SK-N-SH (cell line): ENCODE measurements at regions not wholly inside any gene's neighbourhood (a gene's known extent, or its start where the extent isn't known, plus 50 kb on each side); places are given as distances from the start of the nearest gene placed in this dataset.

Source experiments
- CTCF ChIA-PET: fragments of 300-600, 350-600 bp; formaldehyde crosslinking; extraction: SDS; loops from one replicate; lab custom pipeline; 2021; lab: Yijun Ruan, JAX
- POLR2A ChIA-PET: fragments of 350-600 bp; sonication (Branson Sonifier 250); formaldehyde crosslinking; extraction: SDS; loops from one replicate; lab custom pipeline; 2020; ENCODE audit warnings: antibody characterized with exemption, inconsistent platforms; lab: Yijun Ruan, JAX
- DNase-seq: peaks from one replicate; pipeline ENCODE4 v3.0.0; 2012
- H2AFZ ChIP-seq: fragments of 200-600 bp; sonication (generic); 2 replicates; pipeline ENCODE4 v1.8.1; 2016; ENCODE audit warnings: antibody characterized with exemption, mild to moderate bottlenecking, low read depth
- H3F3A ChIP-seq: fragments of 200-600 bp; sonication (generic); replicated peaks from 2 replicates; pipeline ENCODE3; 2016; ENCODE audit warnings: antibody characterized with exemption, mild to moderate bottlenecking; ENCODE audit not compliant: insufficient read depth
- H3K27ac ChIP-seq, 2 experiments: fragments of 200-500 bp in 1 of 2; fragments of 200-600 bp in 1 of 2; sonication (Bioruptor generic) in 1 of 2; sonication (generic), shearing (Covaris generic) in 1 of 2; 2 replicates each; pipeline versions ENCODE4 v1.5.1 to v1.6.1; 2014 to 2016; ENCODE audit warnings: low read depth in 2 of 2, inconsistent platforms in 1 of 2, low read length in 1 of 2, mild to moderate bottlenecking in 1 of 2, mixed read lengths in 1 of 2
- H3K27me3 ChIP-seq: fragments of 200-600 bp; sonication (generic), shearing (Covaris generic); 2 replicates; pipeline ENCODE4 v1.6.1; 2016; ENCODE audit warnings: mixed run types; ENCODE audit not compliant: insufficient read depth
- H3K36me3 ChIP-seq, 2 experiments: fragments of 200-500 bp in 1 of 2; fragments of 200-600 bp in 1 of 2; sonication (Bioruptor generic) in 1 of 2; sonication (generic) in 1 of 2; replicated peaks in 1 of 2; 2 replicates each; pipeline versions ENCODE3 to v1.5.1; 2014 to 2016; ENCODE audit warnings: low read length in 1 of 2, mild to moderate bottlenecking in 1 of 2; ENCODE audit not compliant: insufficient read depth in 2 of 2, control insufficient read depth in 1 of 2
- H3K4me1 ChIP-seq, 2 experiments: fragments of 200-500 bp in 1 of 2; fragments of 200-600 bp in 1 of 2; sonication (Bioruptor generic) in 1 of 2; sonication (generic), shearing (Covaris generic) in 1 of 2; 2 replicates each; pipeline versions ENCODE4 v1.5.1 to v1.6.1; 2014 to 2016; ENCODE audit warnings: low read depth in 1 of 2, low read length in 1 of 2, mixed run types in 1 of 2; ENCODE audit not compliant: insufficient read depth in 2 of 2, control insufficient read depth in 1 of 2
- H3K4me2 ChIP-seq: fragments of 200-600 bp; sonication (generic), shearing (Covaris generic); 2 replicates; pipeline ENCODE4 v1.6.1; 2017; ENCODE audit warnings: mixed run types
- H3K4me3 ChIP-seq, 2 experiments: fragments of 200-500 bp in 1 of 2; fragments of 200-600 bp in 1 of 2; sonication (Bioruptor generic) in 1 of 2; sonication (generic), shearing (Covaris generic) in 1 of 2; 2 replicates each; pipeline versions ENCODE4 v1.5.1 to v1.8.1; 2014 to 2016; ENCODE audit warnings: low read depth in 2 of 2, inconsistent platforms in 1 of 2, low read length in 1 of 2, mild to moderate bottlenecking in 1 of 2, mixed read lengths in 1 of 2, moderate library complexity in 1 of 2
- H3K79me2 ChIP-seq: fragments of 200-600 bp; sonication (generic); 2 replicates; pipeline ENCODE4 v1.8.1; 2017; ENCODE audit warnings: mild to moderate bottlenecking; ENCODE audit not compliant: insufficient read depth
- H3K9ac ChIP-seq: fragments of 200-600 bp; sonication (generic); 2 replicates; pipeline ENCODE4 v1.6.1; 2017; ENCODE audit warnings: mixed run types
- H3K9me2 ChIP-seq: fragments of 200-600 bp; sonication (generic); 2 replicates; pipeline ENCODE4 v1.6.1; 2017; ENCODE audit warnings: mixed run types
- H3K9me3 ChIP-seq: fragments of 200-600 bp; sonication (generic); 2 replicates; pipeline ENCODE4 v1.6.1; 2017; ENCODE audit warnings: mixed run types, mild to moderate bottlenecking, moderate library complexity
- H4K20me1 ChIP-seq: fragments of 200-600 bp; sonication (generic); 2 replicates; pipeline ENCODE4 v1.6.1; 2017; ENCODE audit warnings: mild to moderate bottlenecking, mixed run types; ENCODE audit not compliant: insufficient read depth
- CHD2 ChIP-seq: fragments of 150-350 bp; IDR thresholded peaks from 2 replicates; pipeline ENCODE4 v1.6.1; 2018; ENCODE audit warnings: low read length; ENCODE audit not compliant: partially characterized antibody
- CTCF ChIP-seq: fragments of 200-600 bp; sonication (generic); IDR thresholded peaks from 2 replicates; pipeline ENCODE4 v1.6.1; 2017; ENCODE audit warnings: antibody characterized with exemption, mild to moderate bottlenecking, moderate library complexity
- FOSL2 ChIP-seq: IDR thresholded peaks from 2 replicates; pipeline ENCODE4 v1.4.0; 2012; ENCODE audit warnings: low read depth, mild to moderate bottlenecking, moderate library complexity, borderline replicate concordance
- FOXJ3 ChIP-seq: sonication (generic); formaldehyde crosslinking; IDR thresholded peaks from 2 replicates; pipeline ENCODE4 v1.5.1; 2020; ENCODE audit warnings: mild to moderate bottlenecking, missing genetic modification reagents
- IRF3 ChIP-seq: fragments of 150-350 bp; IDR thresholded peaks from 2 replicates; pipeline ENCODE4 v1.6.1; 2016; ENCODE audit warnings: mild to moderate bottlenecking, low read depth, low read length
- JUND ChIP-seq: IDR thresholded peaks from 2 replicates; pipeline ENCODE4 v1.4.0; 2012
- NFIC ChIP-seq: IDR thresholded peaks from 2 replicates; pipeline ENCODE4 v1.4.0; 2012; ENCODE audit warnings: borderline replicate concordance
- NRF1 ChIP-seq: IDR thresholded peaks from 2 replicates; pipeline ENCODE4 v1.6.1; 2012; ENCODE audit warnings: low read depth, mild to moderate bottlenecking, low read length
- RAD21 ChIP-seq: IDR thresholded peaks from 2 replicates; pipeline ENCODE4 v1.6.1; 2012; ENCODE audit warnings: mild to moderate bottlenecking, low read length
- RCOR1 ChIP-seq: fragments of 150-350 bp; IDR thresholded peaks from 2 replicates; pipeline ENCODE4 v1.6.1; 2017; ENCODE audit warnings: antibody characterized with exemption, low read length
- REST ChIP-seq: IDR thresholded peaks from 2 replicates; pipeline ENCODE4 v1.6.1; 2012; ENCODE audit warnings: mild to moderate bottlenecking, low read depth, low read length, moderate library complexity
- RXRA ChIP-seq: IDR thresholded peaks from 2 replicates; pipeline ENCODE4 v1.4.0; 2012; ENCODE audit warnings: low read depth, mild to moderate bottlenecking, borderline replicate concordance
- SMC3 ChIP-seq: IDR thresholded peaks from 2 replicates; pipeline ENCODE4 v1.6.1; 2012; ENCODE audit warnings: low read depth, low read length, improper control_type of control experiment
- TAF1 ChIP-seq: IDR thresholded peaks from 2 replicates; pipeline ENCODE4 v1.6.1; 2012; ENCODE audit warnings: low read depth, mild to moderate bottlenecking, low read length, moderate library complexity, borderline replicate concordance
- USF2 ChIP-seq: fragments of 150-350 bp; IDR thresholded peaks from 2 replicates; pipeline ENCODE4 v1.6.1; 2017; ENCODE audit warnings: antibody characterized with exemption, low read length, low read depth, borderline replicate concordance
- YY1 ChIP-seq: IDR thresholded peaks from 2 replicates; pipeline ENCODE4 v1.4.0; 2012; ENCODE audit warnings: low read depth, mild to moderate bottlenecking
- WGBS: methylation state at CpG from one replicate; pipeline ENCODE4 v1.1.6; 2017; ENCODE audit warnings: low lambda C conversion rate; 5-methylcytosine and 5-hydroxymethylcytosine counted together

- H3K9ac ChIP-seq: no peak overlapping the region
- no peaks in the 10 kb centered on the region for H3F3A ChIP-seq
- no peak overlapping the region for H3K27ac ChIP-seq
- ChIA-PET CTCF (no interaction called here), POLR2A (no interaction called here)
- no peaks in the 10 kb centered on the region for H3K9me3 ChIP-seq
- no peaks in the 10 kb centered on the region for H3K9me2 ChIP-seq
- no peaks in the 10 kb centered on the region for H3K79me2 ChIP-seq
- DNase-seq: no peak
- H3K4me1 ChIP-seq: no peaks in the 10 kb centered on the region
- no peak overlapping the region for H2AFZ ChIP-seq
- TF ChIP-seq RCOR1 (no peak), USF2 (no peak), RXRA (no peak), TAF1 (no peak), FOSL2 (no peak), NRF1 (no peak), FOXJ3 (CRISPR knock-in tag) (no peak), NFIC (no peak), SMC3 (no peak), IRF3 (no peak), RAD21 (no peak), YY1 (no peak), CHD2 (no peak), JUND (no peak)
- WGBS: 9% methylated on average over 2 of the region's 2 CpGs
- no peaks in the 10 kb centered on the region for H3K27me3 ChIP-seq
- H4K20me1 ChIP-seq: no peaks in the 10 kb centered on the region
- no peak overlapping the region for H3K4me3 ChIP-seq
- no peak overlapping the region for H3K4me2 ChIP-seq
- no peaks in the 10 kb centered on the region for H3K36me3 ChIP-seq
These were observed 259.8 kb upstream of the GALNT17 start for GRCh38 chr7:70872188-70872587.

GRCh38 chr7:70881167-70881847, 250.6 kb upstream of the GALNT17 start:
- WGBS: 4% methylated on average over 7 of the region's 7 CpGs
- ChIA-PET POLR2A (no interaction called here), CTCF (no interaction called here)
- no peaks in the 10 kb centered on the region for H3K4me1 ChIP-seq
- no peaks in the 10 kb centered on the region for H3K79me2 ChIP-seq
- H3K36me3 ChIP-seq: no peaks in the 10 kb centered on the region
- no peak overlapping the region for H3K4me2 ChIP-seq
- H3K27ac ChIP-seq: no peak overlapping the region
- H3K9ac ChIP-seq: no peak overlapping the region
- DNase-seq: peak; percentile 25
- H3K27me3 ChIP-seq: no peaks in the 10 kb centered on the region
- no peak overlapping the region for H2AFZ ChIP-seq
- H4K20me1 ChIP-seq: no peaks in the 10 kb centered on the region
- no peak overlapping the region for H3K4me3 ChIP-seq
- H3F3A ChIP-seq: no peaks in the 10 kb centered on the region
- H3K9me2 ChIP-seq: no peaks in the 10 kb centered on the region
- H3K9me3 ChIP-seq: no peaks in the 10 kb centered on the region
- TF ChIP-seq USF2 (no peak), CTCF (no peak), NRF1 (no peak), RAD21 (no peak), SMC3 (no peak), FOSL2 (no peak), IRF3 (no peak), REST (no peak)
